Osteoblast (primary cell): ENCODE measurements at regions not wholly inside any gene's neighbourhood (a gene's known extent, or its start where the extent isn't known, plus 50 kb on each side); places are given as distances from the start of the nearest gene placed in this dataset.

Source experiments
- DNase-seq: peaks from one replicate; pipeline ENCODE4 v3.0.0; 2011; ENCODE audit warnings: low spot score, mixed read lengths; ENCODE audit not compliant: insufficient read length; ENCODE audit errors: missing footprints
- H2AFZ ChIP-seq: 2 replicates; pipeline ENCODE4 v1.6.0; 2011; ENCODE audit warnings: mild to moderate bottlenecking, low read length
- H3K27ac ChIP-seq: 2 replicates; pipeline ENCODE4 v1.5.1; 2011; ENCODE audit warnings: mild to moderate bottlenecking, low read depth, low read length, moderate library complexity
- H3K27me3 ChIP-seq: 2 replicates; pipeline ENCODE4 v1.6.0; 2012; ENCODE audit warnings: mild to moderate bottlenecking, control low read depth, inconsistent platforms, low read length, moderate library complexity; ENCODE audit not compliant: insufficient read depth
- H3K36me3 ChIP-seq: 2 replicates; pipeline ENCODE4 v1.5.1; 2011; ENCODE audit warnings: mild to moderate bottlenecking, low read length, control low read depth, moderate library complexity; ENCODE audit not compliant: insufficient read depth
- H3K4me1 ChIP-seq: 2 replicates; pipeline ENCODE4 v1.5.1; 2011; ENCODE audit warnings: mild to moderate bottlenecking, low read length, control low read depth, moderate library complexity; ENCODE audit not compliant: insufficient read depth
- H3K4me2 ChIP-seq: 2 replicates; pipeline ENCODE4 v1.6.0; 2011; ENCODE audit warnings: mild to moderate bottlenecking, low read length; ENCODE audit not compliant: insufficient read depth
- H3K4me3 ChIP-seq: fragments of 200-600 bp; sonication (generic); 3 replicates; pipeline ENCODE4 v1.5.1; 2012; ENCODE audit warnings: mild to moderate bottlenecking, low read length, inconsistent platforms; ENCODE audit not compliant: insufficient read depth
- H3K79me2 ChIP-seq: 2 replicates; pipeline ENCODE4 v1.6.0; 2012; ENCODE audit warnings: mild to moderate bottlenecking, low read length, control low read depth, inconsistent platforms; ENCODE audit not compliant: insufficient read depth
- H3K9me3 ChIP-seq: 2 replicates; pipeline ENCODE4 v1.5.1; 2011; ENCODE audit warnings: low read depth, low read length, control low read depth
- H4K20me1 ChIP-seq: 2 replicates; pipeline ENCODE4 v1.6.0; 2012; ENCODE audit warnings: mild to moderate bottlenecking, low read length, control low read depth; ENCODE audit not compliant: insufficient read depth
- CTCF ChIP-seq: IDR thresholded peaks from 2 replicates; pipeline ENCODE4 v1.5.1; 2011; ENCODE audit warnings: mild to moderate bottlenecking, low read depth, low read length, moderate library complexity; ENCODE audit errors: extremely low read depth

- Histone ChIP-seq H3K79me2 (no peaks in the 10 kb centered on the region), H3K27me3 (no peaks in the 10 kb centered on the region), H3K27ac (no peak overlapping the region), H3K9me3 (no peaks in the 10 kb centered on the region), H2AFZ (no peak overlapping the region), H3K36me3 (no peaks in the 10 kb centered on the region), H3K4me1 (no peaks in the 10 kb centered on the region), H3K4me2 (no peak overlapping the region), H4K20me1 (no peaks in the 10 kb centered on the region), H3K4me3 (no peak overlapping the region)
- DNase-seq: no peak
- no peak for TF ChIP-seq CTCF
Observed at GRCh38 chr18:64318547-64318946, 169.7 kb upstream of the LINC00305 start.

GRCh38 chr18:64311859-64312258 lies 163.0 kb upstream of the LINC00305 start:
- H3K27ac ChIP-seq: no peak overlapping the region
- H2AFZ ChIP-seq: no peak overlapping the region
- no peak for TF ChIP-seq CTCF
- H4K20me1 ChIP-seq: no peaks in the 10 kb centered on the region
- H3K4me1 ChIP-seq: no peaks in the 10 kb centered on the region
- H3K79me2 ChIP-seq: no peaks in the 10 kb centered on the region
- H3K36me3 ChIP-seq: no peaks in the 10 kb centered on the region
- H3K4me3 ChIP-seq: no peak overlapping the region
- no peak for DNase-seq
- H3K9me3 ChIP-seq: no peaks in the 10 kb centered on the region
- no peak overlapping the region for H3K4me2 ChIP-seq
- no peaks in the 10 kb centered on the region for H3K27me3 ChIP-seq

GRCh38 chr18:64295839-64296238 lies 147.0 kb upstream of the LINC00305 start:
- Histone ChIP-seq H3K79me2 (no peaks in the 10 kb centered on the region), H3K9me3 (no peaks in the 10 kb centered on the region), H2AFZ (no peak overlapping the region), H3K4me1 (no peaks in the 10 kb centered on the region), H3K27ac (no peak overlapping the region), H3K27me3 (no peaks in the 10 kb centered on the region), H3K4me3 (no peak overlapping the region), H3K36me3 (no peaks in the 10 kb centered on the region), H3K4me2 (no peak overlapping the region), H4K20me1 (no peaks in the 10 kb centered on the region)
- TF ChIP-seq CTCF: no peak
- DNase-seq: no peak

DNA sequence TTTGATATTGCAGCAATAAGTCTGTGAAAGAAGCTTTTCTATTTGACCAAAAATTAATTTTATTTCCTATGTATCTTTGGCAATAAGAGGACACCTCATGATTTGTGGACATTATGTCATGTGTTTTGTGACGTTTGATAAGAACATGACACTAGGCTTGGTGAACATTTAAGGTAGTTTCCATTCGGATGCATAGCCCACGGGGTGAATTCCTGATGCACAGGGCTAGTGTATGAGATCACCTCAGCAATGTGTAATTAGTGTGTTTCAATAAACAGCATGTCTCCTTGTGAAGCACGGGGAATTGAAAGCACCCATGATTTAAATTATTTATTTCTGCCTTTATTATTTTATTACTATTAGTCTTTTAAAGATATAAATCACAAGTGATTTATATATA lies 146.1 kb upstream of the LINC00305 start:
- H4K20me1 ChIP-seq: no peaks in the 10 kb centered on the region
- H3K4me2 ChIP-seq: no peak overlapping the region
- no peak overlapping the region for H2AFZ ChIP-seq
- no peak overlapping the region for H3K4me3 ChIP-seq
- H3K4me1 ChIP-seq: no peaks in the 10 kb centered on the region
- H3K79me2 ChIP-seq: no peaks in the 10 kb centered on the region
- no peak for DNase-seq
- no peak for TF ChIP-seq CTCF
- no peak overlapping the region for H3K27ac ChIP-seq
- H3K36me3 ChIP-seq: no peaks in the 10 kb centered on the region
- no peaks in the 10 kb centered on the region for H3K9me3 ChIP-seq
- H3K27me3 ChIP-seq: no peaks in the 10 kb centered on the region
